Upper lobe of right lung (tissue), 1 donor: ENCODE measurements at regions not wholly inside any gene's neighbourhood (a gene's known extent, or its start where the extent isn't known, plus 50 kb on each side); places are given as distances from the start of the nearest gene placed in this dataset.

Experiments used
- ATAC-seq: fragments of 200-7000 bp; cut with Tn5 transposase; one replicate; pipeline ENCODE4 v1.9.1; 2020; ENCODE audit warnings: mild to moderate bottlenecking, moderate library complexity
- DNase-seq: peaks from one replicate; pipeline ENCODE4 v3.0.0-alpha.2; 2020
- H3K27ac ChIP-seq: fragments of 200-600 bp; one replicate; pipeline ENCODE4 v1.8.0; 2022
- H3K27me3 ChIP-seq: fragments of 200-600 bp; one replicate; pipeline ENCODE4 v1.8.0; 2022; ENCODE audit warnings: mild to moderate bottlenecking
- H3K36me3 ChIP-seq: fragments of 200-600 bp; one replicate; pipeline ENCODE4 v1.8.0; 2022
- H3K4me1 ChIP-seq: fragments of 200-600 bp; one replicate; pipeline ENCODE4 v1.8.0; 2022
- H3K4me3 ChIP-seq: fragments of 200-600 bp; one replicate; pipeline ENCODE4 v1.8.0; 2022; ENCODE audit warnings: mild to moderate bottlenecking
- H3K9me3 ChIP-seq: fragments of 200-600 bp; one replicate; pipeline ENCODE4 v1.8.0; 2022
- CTCF ChIP-seq: fragments of 200-600 bp; IDR thresholded peaks from one replicate; pipeline ENCODE4 v1.8.0; 2022; ENCODE audit warnings: antibody characterized with exemption
- intact Hi-C: fragments of 100-400 bp; cut with DNase I; formaldehyde crosslinking; loops from one replicate; pipeline ENCODE4 v1.11.0; 2022
- donor health status: DM: no; HTN: yes; CAD: no; lungs with severe emphysema.

GRCh38 chr14:95413289-95414215 lies 93.8 kb upstream of the CLMN start:
- ATAC-seq (no peak), DNase-seq (no peak)
- TF ChIP-seq CTCF = no peak

GRCh38 chr14:95410838-95411237 lies 91.1 kb upstream of the CLMN start:
- intact Hi-C loops = no loop called here
- no peaks in the 10 kb centered on the region for H3K4me1 ChIP-seq
- ATAC-seq (no peak), DNase-seq (no peak)
- H3K27me3 ChIP-seq = no peaks in the 10 kb centered on the region
- no peak overlapping the region for H3K27ac ChIP-seq
- no peak overlapping the region for H3K4me3 ChIP-seq
- no peak for TF ChIP-seq CTCF
- no peaks in the 10 kb centered on the region for H3K9me3 ChIP-seq
- peaks cover 1% of the 10 kb centered on the region for H3K36me3 ChIP-seq

More at GRCh38 chr14:95413289-95414215, 93.8 kb upstream of the CLMN start:
- intact Hi-C loops = no loop called here
- no peak overlapping the region for H3K27ac ChIP-seq
- H3K4me3 ChIP-seq = no peak overlapping the region
- no peaks in the 10 kb centered on the region for H3K9me3 ChIP-seq
- no peaks in the 10 kb centered on the region for H3K4me1 ChIP-seq
- peaks cover 24% of the 10 kb centered on the region for H3K36me3 ChIP-seq
- H3K27me3 ChIP-seq = no peaks in the 10 kb centered on the region

GRCh38 chr14:95409477-95410272 lies 90.0 kb upstream of the CLMN start:
- H3K27ac ChIP-seq = no peak overlapping the region
- DNase-seq (no peak), ATAC-seq (no peak)
- TF ChIP-seq CTCF = no peak
- no peaks in the 10 kb centered on the region for H3K36me3 ChIP-seq
- H3K27me3 ChIP-seq = no peaks in the 10 kb centered on the region
- intact Hi-C loops = no loop called here
- H3K4me1 ChIP-seq = no peaks in the 10 kb centered on the region
- no peak overlapping the region for H3K4me3 ChIP-seq
- no peaks in the 10 kb centered on the region for H3K9me3 ChIP-seq

- no peaks in the 10 kb centered on the region for H3K9me3 ChIP-seq
- H3K36me3 ChIP-seq = no peaks in the 10 kb centered on the region
- TF ChIP-seq CTCF = no peak
- DNase-seq (no peak), ATAC-seq (no peak)
- H3K4me3 ChIP-seq = no peak overlapping the region
- intact Hi-C loops = no loop called here
- H3K27ac ChIP-seq = no peak overlapping the region
- H3K4me1 ChIP-seq = no peaks in the 10 kb centered on the region
- no peaks in the 10 kb centered on the region for H3K27me3 ChIP-seq
Observed at GRCh38 chr14:95408731-95409476, 89.2 kb upstream of the CLMN start.

- H3K4me1 ChIP-seq = no peaks in the 10 kb centered on the region
- no peak for TF ChIP-seq CTCF
- H3K9me3 ChIP-seq = no peaks in the 10 kb centered on the region
- no peaks in the 10 kb centered on the region for H3K27me3 ChIP-seq
- ATAC-seq (no peak), DNase-seq (no peak)
- no peaks in the 10 kb centered on the region for H3K36me3 ChIP-seq
- H3K27ac ChIP-seq = no peak overlapping the region
- intact Hi-C loops = no loop called here
- H3K4me3 ChIP-seq = no peak overlapping the region
Observed at GRCh38 chr14:95407354-95407753, 87.6 kb upstream of the CLMN start.
